Fibroblast of upper back skin (primary cell): ENCODE measurements at regions not wholly inside any gene's neighbourhood (a gene's known extent, or its start where the extent isn't known, plus 50 kb on each side); places are given as distances from the start of the nearest gene placed in this dataset.
"Not testable (repeated sequence)": the region's sequence is repeated elsewhere in the genome, so short reads cannot be mapped to it uniquely, and the experiment has no call there.

Experiments used
- DNase-seq: peaks from one replicate; pipeline ENCODE4 v3.0.0-alpha.2; 2013

GRCh38 chr5:25568989-25569625 lies 924.3 kb upstream of the CDH10 start:
- no peak for DNase-seq

- DNase-seq: no peak
Observed at GRCh38 chr5:25568294-25568693, 923.5 kb upstream of the CDH10 start.

- no peak for DNase-seq
Observed at GRCh38 chr5:25567881-25568280, 923.1 kb upstream of the CDH10 start.

- no peak for DNase-seq
Observed at GRCh38 chr5:25562656-25563055, 917.9 kb upstream of the CDH10 start.

- DNase-seq: no peak
Observed at GRCh38 chr5:25554077-25554476, 909.3 kb upstream of the CDH10 start.

GRCh38 chr5:25552871-25553481 lies 908.2 kb upstream of the CDH10 start:
- no peak for DNase-seq

GRCh38 chr5:25550793-25551192 lies 906.0 kb upstream of the CDH10 start:
- no peak for DNase-seq

GRCh38 chr5:25544652-25545249 lies 900.0 kb upstream of the CDH10 start:
- DNase-seq: peak; percentile 2

- peak; percentile 10 for DNase-seq
Observed at GRCh38 chr5:25540628-25541027, 895.9 kb upstream of the CDH10 start.

GRCh38 chr5:25539536-25539935 lies 894.8 kb upstream of the CDH10 start:
- DNase-seq: peak; percentile 3

- not testable (repeated sequence) for DNase-seq
Observed at GRCh38 chr5:25536461-25536860, 891.7 kb upstream of the CDH10 start.

- no peak for DNase-seq
Observed at GRCh38 chr5:25516141-25516540, 871.4 kb upstream of the CDH10 start.

- DNase-seq: no peak
Observed at GRCh38 chr5:25515525-25515924, 870.7 kb upstream of the CDH10 start.

GRCh38 chr5:25510692-25511091 lies 865.9 kb upstream of the CDH10 start:
- DNase-seq: not testable (repeated sequence)

- not testable (repeated sequence) for DNase-seq
Observed at GRCh38 chr5:25508011-25508410, 863.2 kb upstream of the CDH10 start.

GRCh38 chr5:25500635-25501034 lies 855.9 kb upstream of the CDH10 start:
- DNase-seq: no peak

GRCh38 chr5:25489834-25490538 lies 845.2 kb upstream of the CDH10 start:
- DNase-seq: peak; percentile 12

GRCh38 chr5:25488119-25488518 lies 843.3 kb upstream of the CDH10 start:
- DNase-seq: no peak

- no peak for DNase-seq
Observed at GRCh38 chr5:25484391-25484790, 839.6 kb upstream of the CDH10 start.

- no peak for DNase-seq
Observed at GRCh38 chr5:25481463-25481862, 836.7 kb upstream of the CDH10 start.

- no peak for DNase-seq
Observed at GRCh38 chr5:25459082-25459481, 814.3 kb upstream of the CDH10 start.

- no peak for DNase-seq
Observed at GRCh38 chr5:25458628-25459027, 813.9 kb upstream of the CDH10 start.

- DNase-seq: no peak
Observed at GRCh38 chr5:25453500-25453899, 808.7 kb upstream of the CDH10 start.

GRCh38 chr5:25451294-25451693 lies 806.5 kb upstream of the CDH10 start:
- DNase-seq: no peak
